ENCODE measurements at regions not wholly inside any gene's neighbourhood (a gene's known extent, or its start where the extent isn't known, plus 50 kb on each side); places are given as distances from the start of the nearest gene placed in this dataset.
A peak's percentile ranks its signal among the peaks of the same experiment; 100 is the strongest.
"Not testable (repeated sequence)": the region's sequence is repeated elsewhere in the genome, so short reads cannot be mapped to it uniquely, and the experiment has no call there.

DNA sequence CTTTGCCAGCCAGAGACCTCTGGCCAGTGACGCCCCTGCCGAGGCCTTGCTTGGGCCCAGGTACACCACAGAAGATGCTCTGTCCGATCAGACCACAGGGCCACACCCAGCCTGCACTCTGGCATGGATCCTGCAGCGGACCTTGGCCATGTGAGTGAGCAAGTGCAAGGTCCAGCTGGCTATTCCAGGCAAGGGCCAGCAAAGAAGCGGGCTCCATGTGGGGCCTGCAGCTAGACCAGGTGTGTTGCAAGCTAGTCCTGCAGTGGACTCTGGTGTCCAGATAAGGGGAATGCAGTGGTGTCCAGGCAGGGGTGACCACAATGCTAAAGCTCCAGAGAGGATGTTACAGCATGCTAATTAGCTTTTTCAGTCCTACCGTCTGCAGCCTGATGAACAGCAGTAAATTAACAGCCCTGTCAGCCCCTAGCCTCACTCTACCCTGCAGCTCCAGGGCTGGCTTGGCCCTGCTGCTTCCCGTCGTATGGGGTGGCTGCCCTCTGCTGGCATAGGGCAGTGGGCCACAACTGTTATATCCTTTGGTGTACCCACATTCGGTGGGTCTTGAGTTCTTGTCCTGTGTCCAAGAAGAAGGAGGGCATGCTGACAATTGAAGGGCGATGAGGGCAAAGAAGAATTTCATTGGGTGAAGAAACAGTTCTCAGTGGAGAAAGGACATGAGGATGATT, 284.5 kb upstream of the POU5F2 start:
- no peak for DNase-seq

DNA sequence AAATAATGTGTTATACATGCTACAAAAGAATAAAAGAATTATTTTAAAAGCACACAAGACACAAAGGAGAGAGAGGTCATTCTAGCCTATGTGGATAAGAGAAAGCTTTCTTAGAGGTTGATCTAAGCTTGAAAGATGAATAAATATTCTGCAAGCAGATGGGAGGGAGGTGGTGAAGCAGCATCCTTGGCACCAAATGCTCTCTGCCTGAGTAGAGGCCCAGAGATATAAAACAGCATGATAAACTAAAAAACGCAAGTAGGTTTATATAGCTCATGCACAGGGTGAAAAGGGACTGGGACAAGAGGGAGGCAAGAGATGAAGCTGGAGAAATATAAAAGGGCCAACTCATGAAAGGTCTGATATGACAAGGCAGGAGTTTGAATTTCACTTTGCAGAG, 283.2 kb upstream of the POU5F2 start:
- no peak for DNase-seq

DNA sequence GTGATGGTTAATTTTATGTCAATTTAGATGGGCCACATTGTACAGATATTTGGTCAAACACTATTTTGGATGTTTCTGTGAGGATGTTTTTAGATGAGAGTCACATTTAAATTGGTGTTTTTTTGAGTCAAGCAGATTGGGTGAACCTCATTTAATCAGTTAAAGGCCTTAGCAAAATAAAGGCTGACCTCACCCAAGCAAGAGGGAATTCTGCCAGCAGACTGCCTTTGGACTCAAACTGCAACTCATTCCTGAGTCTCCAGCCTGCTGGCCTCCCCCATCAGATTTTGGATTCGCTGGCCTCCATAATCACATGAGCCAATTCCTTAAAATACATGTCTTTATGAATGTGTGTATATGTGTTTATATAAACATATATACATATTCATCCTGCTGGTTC, 282.7 kb upstream of the POU5F2 start:
- no peak for DNase-seq

DNA sequence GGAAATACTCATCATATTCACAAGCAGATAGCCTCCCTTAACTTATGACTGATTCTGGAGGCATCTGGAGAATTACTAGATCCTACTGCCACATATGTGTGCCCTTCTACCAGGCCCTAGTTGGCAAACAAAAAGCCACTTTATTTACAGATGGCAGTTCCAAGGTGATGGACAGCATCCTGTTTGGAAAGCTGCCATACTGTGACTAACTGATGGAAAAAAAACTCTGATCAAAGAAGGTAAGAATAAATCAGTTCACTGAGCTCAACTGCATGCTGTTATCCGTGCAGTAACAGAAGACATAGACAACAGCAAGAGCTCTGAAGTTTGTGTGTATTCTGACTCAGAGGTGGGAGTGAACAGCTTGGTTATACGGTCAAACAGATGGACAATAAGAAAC, 279.8 kb upstream of the POU5F2 start:
- DNase-seq, result peak; percentile 30

DNA sequence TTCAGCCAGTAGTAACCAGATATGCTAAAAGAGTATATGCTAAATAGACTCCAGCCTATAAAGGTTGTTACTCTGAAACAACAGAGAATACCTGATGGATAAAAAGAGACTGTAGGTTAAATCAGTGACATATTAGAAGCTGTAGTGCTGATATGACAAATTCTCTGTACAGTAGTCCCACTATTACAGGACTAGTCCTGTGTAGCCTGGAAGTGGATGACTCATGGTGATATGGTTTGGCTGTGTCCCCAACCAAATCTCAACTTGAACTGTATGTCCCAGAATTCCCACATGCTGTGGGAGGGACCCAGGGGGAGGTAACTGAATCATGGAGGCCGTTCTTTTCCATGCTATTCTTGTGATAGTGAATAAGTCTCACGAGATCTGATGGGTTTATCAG, 276.2 kb upstream of the POU5F2 start:
- peak; percentile 14 for DNase-seq

DNA sequence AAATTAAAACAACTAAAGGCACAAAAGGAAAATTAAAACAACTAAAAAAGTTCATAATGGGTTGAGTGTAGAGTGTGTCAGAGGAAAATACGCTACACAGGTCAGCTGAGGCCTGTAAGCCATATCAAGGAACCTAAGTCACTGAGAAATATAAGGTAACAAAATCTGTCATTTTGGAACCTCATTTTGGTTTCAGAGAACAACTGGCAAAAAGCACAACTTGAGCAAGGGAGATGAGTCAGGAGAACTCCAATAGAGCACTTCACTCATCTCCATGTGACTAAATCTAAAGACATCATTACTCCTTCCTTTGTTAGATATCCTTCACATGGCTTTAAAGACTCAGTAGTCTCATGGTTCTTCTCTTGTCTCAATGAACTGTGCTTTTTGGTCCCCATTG, 269.4 kb upstream of the POU5F2 start:
- no peak for DNase-seq

DNA sequence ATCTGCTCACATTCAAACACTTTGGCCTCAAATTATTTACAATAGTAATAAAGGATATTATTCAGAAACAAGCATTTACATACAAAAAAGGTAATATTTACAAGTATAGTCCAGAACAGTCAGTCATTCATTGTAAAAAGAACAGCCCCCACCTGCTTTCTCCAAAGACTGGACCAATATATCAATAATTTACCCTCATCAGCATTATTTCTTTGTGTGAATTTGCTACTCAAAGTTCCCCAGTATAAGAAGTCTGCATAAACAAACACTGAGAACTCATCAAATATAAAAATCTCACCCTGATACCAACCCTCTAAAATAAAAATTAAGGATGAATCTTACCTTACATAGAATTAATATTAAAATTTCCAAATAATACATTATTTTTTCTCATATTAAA, 267.8 kb upstream of the POU5F2 start:
- no peak for DNase-seq

DNA sequence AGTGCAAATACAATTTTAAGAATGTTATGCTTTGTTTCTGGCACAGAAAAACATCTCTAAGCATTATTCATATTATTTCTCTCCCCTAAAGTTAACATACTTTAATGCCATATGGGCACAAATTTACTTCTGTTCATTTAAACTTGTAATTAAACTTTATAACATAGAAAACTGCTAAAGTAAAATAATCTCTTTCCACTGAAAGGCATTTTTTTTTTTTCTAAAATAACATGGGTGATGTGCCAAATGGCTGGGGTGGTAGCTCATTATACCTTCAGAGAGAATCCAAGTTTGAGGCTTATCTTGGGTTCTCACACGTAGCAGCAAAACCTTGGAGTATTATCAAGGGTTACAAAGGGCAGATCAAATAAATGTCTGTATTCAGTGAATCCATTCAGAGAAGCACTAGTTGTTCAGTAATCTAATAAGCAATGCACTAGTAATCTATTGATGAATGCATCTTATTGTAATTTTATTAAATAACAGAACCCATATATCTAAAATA, 257.6 kb upstream of the POU5F2 start:
- DNase-seq, result no peak

DNA sequence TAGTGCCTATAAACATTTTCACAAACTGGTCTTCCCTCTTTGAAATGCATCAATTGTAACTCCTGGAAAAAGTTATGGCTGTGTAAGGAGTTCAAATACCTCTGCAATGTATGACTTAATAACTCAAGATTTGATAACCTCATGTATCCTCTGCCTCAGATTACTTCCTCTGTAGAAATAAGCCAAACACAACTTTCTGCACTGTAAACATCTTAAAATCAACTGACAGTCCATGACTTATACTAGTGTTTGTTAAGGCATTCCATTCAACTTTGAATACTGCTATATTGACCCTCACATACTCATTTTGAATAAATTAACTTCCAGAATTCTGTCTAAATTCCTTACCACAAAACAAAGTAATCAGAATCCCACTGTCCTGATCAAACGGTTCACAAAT, 256.2 kb upstream of the POU5F2 start:
- no peak for DNase-seq

DNA sequence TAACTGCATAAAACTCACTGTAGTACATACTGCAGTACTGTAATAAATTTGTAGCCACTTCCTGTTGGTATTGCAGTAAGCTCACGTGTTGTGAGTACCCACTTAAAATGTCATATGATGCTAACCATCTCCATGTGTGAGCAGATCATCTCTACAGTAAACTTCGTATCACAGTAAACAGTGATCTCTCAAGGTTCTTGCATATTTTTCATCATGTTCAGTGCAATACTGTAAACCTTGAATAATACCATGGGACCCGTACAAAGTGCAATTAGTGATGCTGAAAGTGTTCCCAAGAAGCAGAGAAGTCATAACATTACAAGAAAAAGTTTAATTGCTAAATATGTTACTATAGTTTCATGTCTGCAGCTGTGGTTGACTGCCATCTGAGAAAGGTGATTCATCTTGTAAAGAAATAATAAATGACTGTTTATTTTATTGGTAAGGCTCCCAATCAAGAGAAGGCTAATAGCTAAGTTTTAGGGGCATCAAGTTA, 253.8 kb upstream of the POU5F2 start:
- DNase-seq, result peak; percentile 59

DNA sequence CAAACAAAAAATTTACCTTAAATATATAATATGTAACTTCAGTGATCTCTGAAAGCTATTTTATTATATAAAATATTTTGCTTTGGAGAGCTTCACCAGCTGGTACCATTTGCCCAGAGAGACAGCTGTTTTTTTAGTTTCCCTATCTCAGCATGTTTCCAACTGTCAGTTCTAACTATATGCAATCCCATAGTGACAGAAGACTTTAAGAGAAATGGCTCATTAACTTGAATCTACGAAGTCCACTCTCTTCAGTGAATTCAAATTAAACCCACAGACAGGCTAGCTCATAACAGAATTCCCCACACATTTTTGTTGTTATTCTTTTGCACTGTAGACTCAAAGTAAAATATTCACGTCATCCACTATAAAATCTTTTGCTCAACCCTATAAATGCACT, 251.8 kb upstream of the POU5F2 start:
- DNase-seq, result no peak

DNA sequence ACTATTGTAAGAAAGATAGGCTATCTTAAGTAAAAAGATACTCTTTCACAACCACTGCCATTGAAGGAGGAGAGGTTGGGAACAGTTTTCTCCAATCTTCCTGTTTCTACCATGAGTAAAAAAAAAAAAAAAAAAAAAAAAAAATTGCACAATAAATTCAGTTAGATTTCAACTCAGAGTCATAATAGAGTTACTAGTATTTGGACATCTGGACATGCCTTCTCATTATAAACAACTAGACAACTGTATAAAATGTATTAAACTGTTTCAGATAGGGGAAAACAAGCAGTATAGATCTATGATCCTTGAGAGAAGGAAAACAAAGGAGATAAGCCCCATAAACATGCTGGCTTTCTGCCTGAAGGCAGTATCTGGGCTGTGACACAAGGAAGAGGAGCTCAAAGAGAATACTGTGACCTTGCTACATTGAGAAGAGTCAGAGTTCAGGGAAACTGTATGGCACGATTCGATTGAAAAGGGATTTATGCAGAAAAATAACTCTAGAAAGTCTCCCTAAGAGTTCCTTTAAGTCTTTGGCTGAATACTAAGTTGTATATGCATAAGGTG, 249.2 kb upstream of the POU5F2 start:
- no peak for DNase-seq

DNA sequence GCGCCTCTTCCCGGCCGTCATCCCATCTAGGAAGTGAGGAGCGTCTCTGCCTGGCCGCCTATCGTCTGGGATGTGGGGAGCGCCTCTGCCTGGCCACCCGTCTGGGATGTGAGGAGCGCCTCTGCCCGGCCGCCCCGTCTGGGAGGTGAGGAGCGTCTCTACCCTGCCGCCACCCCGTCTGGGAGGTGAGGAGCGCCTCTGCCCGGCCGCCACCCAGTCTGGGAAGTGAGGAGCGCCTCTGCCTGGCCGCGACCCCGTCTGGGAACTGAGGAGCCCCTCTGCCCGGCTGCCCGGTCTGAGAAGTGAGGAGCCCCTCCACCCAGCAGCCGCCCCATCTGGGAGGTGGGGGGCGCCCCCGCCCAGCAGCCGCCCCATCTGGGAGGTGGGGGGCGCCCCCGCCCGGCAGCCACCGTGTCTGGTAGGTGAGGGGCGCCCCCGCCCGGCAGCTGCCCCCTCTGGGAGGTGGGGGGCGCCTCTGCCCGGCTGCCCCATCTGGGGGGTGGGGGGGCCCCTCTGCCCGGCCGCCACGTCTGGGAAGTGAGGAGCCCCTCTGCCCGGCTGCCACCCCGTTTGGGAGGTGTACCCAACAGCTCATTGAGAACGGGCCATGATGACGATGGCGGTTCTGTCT, 244.7 kb upstream of the POU5F2 start:
- not testable (repeated sequence) for DNase-seq

DNA sequence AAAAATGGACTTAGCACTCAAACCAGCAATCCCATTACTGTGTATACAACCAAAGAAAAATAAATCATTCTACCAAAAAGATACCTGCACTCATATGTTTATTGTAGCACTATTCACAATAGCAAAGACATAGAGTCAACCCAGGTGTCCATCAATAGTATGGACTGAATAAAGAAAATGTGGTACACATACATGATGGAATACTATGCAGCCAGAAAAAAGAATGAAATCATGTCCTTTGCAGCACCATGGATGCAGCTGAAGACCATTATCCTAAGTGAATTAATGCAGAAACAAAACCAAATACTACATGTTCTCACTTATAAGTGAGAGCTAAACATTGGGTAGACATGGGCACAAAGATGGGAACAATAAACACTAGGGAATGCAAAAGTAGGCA, 236.8 kb upstream of the POU5F2 start:
- DNase-seq, result no peak

DNA sequence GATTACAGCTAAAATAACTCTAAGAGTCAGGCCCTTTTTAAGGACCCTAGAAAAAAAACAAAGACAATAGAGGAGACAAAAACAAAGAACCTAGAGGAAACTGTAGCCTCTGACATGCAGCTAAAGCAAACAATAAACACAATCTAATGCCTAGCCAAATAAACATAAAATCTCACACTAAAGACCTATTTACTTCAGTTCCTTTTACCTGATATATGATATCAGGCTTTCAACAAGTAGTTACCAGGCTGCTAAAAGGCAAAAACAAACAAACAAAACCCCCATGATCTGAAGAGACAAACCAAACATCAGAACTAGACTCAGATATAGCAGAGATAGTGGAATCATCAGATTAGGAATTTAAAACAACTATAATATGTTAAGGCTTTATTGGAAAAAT, 226.5 kb upstream of the POU5F2 start:
- no peak for DNase-seq

DNA sequence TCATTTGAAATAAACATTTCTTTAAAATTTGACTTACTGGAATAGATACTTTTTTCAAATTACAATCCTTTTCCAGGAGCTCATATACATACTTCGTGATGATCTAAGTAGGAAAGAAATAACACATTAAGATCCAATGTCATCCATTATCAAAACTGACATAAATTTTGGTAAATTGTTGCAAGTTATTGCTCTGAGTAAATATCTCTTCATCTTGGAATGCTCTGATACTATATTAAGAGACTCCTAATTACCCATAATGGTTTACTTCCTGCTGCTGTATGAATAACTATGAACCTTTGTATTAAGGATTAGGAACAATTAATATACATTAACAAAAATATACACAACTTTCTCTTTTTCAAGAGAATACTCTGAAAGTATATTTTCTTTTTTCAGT, 223.0 kb upstream of the POU5F2 start:
- no peak for DNase-seq

DNA sequence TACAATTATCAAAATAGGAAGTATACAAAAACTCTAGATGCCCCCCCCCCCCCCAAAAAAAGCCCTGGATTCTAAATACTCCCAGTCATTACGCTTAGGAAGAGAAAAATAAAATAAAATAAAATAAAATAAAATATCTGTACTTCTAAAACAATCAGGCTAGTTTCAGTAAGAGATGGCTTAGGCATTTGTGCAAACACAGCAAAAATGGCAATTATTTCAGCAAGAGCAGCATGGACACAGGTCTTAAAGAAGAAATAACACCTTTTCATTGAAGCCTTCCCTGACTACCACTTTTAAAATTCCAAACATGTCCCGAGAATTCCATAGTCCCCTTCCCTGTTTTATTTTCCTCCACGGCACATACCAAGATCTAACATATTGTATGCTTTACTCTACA, 218.6 kb upstream of the POU5F2 start:
- DNase-seq, result no peak

DNA sequence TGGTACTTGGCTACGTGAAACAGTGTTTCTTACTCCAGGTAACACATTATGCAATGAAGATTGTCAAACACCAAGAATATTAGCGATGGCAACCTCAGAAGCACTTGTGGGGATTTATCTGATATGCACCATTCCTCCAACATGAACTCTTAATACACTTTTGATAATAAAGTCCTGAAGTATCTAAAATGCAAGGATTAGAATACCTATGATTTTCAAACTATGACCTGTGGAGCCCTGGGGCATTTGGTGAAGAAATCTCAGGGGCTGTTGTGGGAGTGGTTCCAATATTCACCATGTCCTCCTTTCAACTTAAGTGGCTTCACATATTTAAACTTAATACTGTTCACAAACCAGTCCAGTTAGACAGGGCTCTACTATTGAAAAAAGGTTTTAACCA, 214.6 kb upstream of the POU5F2 start:
- no peak for DNase-seq

DNA sequence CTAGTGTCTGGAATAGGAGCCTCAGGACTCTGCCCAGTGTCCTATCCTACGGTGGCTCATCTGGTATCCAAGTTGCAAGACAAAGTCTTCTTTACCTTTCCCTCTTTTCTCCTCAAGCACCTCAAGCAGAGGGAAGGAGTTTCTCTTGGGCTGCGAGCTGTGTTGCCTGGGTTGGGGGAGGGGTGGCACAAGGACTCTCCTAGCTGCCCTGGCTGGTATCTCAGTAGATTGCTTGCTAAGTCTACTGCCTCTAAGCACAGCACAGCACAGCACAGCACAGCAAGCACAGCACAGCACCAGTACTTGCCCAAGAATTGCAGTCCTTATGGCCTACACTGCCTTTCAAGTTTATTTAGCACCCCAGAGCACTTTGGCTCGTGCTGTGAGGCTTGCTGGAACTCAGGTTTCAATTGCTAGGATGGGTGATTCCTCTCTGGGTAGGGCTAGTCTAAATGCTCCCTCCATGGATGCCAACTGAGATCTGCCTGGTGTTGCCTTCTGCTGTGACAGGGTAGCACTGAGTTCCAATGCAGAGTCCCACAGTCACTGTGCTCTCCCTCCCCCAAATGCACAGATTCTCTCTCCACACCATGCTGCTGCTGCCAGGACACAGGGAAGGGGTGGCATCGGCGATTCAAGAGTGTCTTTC, 213.1 kb upstream of the POU5F2 start:
- DNase-seq, result no peak

DNA sequence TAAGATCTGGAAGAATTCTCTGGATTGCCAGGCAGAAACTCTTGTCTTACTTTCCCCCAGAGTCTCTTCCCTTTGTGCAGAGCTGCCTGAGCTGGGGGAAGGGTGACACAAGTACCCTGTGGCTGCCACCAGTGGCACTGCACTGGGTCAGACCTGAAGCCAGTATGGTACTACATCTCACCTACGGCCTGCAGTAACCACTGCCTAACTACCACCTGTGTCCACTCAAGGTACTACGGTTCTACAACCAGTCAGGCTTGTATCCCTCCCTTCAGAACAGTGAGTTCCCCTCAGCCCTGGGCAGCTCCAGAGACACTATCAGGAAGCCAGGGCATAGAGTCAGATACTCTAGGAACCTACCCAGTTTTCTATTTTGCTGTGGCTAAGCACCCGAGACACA, 212.0 kb upstream of the POU5F2 start:
- DNase-seq, result no peak

DNA sequence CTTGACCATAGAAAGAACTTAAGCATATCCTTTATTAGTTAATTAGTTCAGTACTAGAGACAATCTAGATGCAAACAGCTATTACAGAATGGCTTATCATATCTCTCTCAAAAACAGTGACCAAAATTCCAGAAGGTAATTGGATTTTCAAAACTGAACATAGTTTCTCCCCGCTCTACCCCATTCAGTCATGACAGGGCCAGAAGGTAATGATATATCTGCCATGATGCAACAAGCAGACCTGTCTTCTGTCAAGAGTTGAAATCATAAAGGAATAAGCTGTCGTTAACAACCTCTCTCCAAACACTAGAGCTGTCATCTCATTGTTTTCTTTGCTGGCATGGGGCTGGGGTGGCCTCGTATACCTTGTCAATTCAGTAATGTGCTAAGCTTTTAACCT, 200.5 kb upstream of the POU5F2 start:
- DNase-seq, result no peak

DNA sequence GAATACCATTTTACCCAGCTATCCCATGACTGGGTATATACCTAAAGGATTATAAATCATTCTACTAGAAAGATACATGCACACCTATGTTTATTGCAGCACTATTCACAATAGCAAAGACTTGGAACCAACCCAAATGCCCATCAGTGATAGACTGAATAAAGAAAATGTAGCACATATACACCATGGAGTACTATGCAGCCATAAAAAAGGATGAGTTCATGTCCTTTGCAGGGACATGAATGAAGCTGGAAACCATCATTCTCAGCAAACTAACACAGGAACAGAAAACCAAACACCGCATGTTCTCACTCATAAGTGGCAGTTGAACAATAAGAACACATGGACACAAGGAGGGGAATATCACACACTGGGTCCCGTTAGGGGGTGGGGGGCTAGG, 191.9 kb upstream of the POU5F2 start:
- not testable (repeated sequence) for DNase-seq

DNA sequence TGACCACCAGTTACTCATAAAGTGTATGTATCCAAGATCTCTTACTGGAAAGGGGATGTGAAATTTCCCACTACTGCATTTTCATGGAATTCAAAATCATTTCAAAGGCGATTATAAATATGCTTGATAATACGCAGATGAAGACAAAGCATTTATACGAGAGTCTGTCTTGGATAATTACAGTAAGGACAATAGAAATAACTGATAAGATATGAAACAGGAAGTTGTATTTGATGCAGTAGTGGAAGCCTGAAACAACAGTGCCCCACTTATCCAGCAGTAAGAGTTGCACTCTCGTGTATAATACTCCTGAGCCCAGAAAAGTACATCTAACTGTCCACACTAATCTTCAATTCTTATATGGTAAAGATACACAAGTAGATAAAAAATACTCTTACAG, 188.7 kb upstream of the POU5F2 start:
- DNase-seq, result no peak

DNA sequence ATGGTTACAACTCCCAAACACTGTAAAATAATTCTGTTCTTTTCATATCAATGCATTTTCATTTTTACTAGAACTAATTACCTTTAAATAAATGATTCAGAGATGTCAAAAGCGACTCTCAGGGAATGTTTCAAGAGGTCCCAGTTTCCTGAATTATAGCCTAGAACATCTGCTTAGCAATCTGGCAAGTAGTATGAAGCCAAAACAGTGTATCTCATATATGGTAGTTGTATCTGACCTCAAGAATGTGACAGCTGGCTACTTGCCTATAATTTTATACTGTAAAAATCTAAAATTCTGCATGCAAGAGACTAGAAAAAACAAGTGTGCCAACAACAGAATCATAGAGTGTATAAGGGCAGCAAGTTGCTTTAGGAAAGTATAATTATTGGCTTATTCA, 187.7 kb upstream of the POU5F2 start:
- peak; percentile 62 for DNase-seq

Data from fibroblast of skin of right quadriceps (primary cell).